ENCODE measurements at regions not wholly inside any gene's neighbourhood (a gene's known extent, or its start where the extent isn't known, plus 50 kb on each side); places are given as distances from the start of the nearest gene placed in this dataset.
A peak's percentile ranks its signal among the peaks of the same experiment; 100 is the strongest.

DNA sequence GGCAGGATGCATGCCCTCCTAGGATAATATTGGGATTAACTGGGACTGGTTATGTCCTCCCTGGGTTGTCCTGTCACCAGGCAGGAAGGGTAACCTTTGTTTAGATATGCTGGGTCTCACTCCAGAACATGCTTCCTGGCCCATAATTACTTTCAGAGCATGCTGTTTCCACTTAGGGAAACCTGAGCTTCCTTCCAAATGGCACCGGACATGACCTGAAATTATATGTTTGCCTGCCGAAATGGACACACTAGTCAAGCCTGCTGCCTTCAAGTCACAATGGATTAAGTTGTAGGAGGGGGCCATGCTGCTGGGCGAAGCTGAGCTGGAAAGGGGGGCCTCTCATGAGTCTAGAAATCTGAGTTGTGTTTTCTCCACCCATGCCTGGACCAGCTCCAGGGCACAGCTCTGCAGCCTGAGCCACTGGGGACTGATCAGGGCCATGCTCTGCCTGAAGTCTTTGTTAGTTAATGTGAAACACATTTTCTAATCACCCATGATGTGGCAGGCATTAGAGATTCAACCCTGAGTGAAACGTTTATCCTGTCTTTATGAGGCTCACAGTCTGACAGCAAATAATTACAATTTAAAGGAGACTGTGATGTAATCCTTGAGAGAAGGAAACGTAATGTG, 273.3 kb downstream of the TNS1 start:
- DNase-seq = no peak
- TF ChIP-seq, protein P1, sequence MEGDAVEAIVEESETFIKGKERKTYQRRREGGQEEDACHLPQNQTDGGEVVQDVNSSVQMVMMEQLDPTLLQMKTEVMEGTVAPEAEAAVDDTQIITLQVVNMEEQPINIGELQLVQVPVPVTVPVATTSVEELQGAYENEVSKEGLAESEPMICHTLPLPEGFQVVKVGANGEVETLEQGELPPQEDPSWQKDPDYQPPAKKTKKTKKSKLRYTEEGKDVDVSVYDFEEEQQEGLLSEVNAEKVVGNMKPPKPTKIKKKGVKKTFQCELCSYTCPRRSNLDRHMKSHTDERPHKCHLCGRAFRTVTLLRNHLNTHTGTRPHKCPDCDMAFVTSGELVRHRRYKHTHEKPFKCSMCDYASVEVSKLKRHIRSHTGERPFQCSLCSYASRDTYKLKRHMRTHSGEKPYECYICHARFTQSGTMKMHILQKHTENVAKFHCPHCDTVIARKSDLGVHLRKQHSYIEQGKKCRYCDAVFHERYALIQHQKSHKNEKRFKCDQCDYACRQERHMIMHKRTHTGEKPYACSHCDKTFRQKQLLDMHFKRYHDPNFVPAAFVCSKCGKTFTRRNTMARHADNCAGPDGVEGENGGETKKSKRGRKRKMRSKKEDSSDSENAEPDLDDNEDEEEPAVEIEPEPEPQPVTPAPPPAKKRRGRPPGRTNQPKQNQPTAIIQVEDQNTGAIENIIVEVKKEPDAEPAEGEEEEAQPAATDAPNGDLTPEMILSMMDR (IDR thresholded peaks at IDR 0.05; ENCODE audit: low read depth, low read length, missing control alignments) = no peak
- Histone ChIP-seq H3K27ac (no peak overlapping the region), H3K4me3 (ENCODE audit: low read depth, low read length) (no peak overlapping the region), H3K27me3 (replicated peaks) (no peaks in the 10 kb centered on the region), H3K36me3 (replicated peaks) (no peaks in the 10 kb centered on the region)
- in situ Hi-C loops (cut with HindIII; ENCODE audit: low pct_ligation_motif_present, low sequenced_read_pairs) = no loop called here

DNA sequence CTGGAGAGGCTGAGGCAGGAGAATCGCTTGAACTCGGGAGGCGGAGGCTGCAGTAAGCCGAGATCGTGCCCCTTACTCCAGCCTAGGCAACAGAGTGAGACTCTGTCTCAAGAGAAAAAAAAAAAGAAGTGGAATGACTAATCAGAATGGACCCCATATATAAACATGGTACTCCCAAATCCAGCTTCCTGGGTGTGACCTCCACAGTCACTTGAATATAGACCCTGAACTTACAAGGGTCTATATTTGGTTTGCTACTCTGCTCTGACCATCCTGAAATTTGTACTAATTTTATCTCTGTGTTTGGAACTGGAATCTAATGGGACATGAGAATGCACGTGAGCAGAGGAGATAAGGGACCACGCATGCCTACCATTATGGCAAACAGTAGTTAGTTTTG, 275.0 kb downstream of the TNS1 start:
- no peak overlapping the region for H3K4me3 ChIP-seq (ENCODE audit: low read depth, low read length)
- in situ Hi-C loops (cut with HindIII; ENCODE audit: low pct_ligation_motif_present, low sequenced_read_pairs) = no loop called here
- no peak for DNase-seq
- H3K27me3 ChIP-seq (replicated peaks) = no peaks in the 10 kb centered on the region
- H3K36me3 ChIP-seq (replicated peaks) = no peaks in the 10 kb centered on the region
- TF ChIP-seq, protein P1 (IDR thresholded peaks at IDR 0.05; ENCODE audit: low read depth, low read length, missing control alignments) = no peak
- no peak overlapping the region for H3K27ac ChIP-seq

DNA sequence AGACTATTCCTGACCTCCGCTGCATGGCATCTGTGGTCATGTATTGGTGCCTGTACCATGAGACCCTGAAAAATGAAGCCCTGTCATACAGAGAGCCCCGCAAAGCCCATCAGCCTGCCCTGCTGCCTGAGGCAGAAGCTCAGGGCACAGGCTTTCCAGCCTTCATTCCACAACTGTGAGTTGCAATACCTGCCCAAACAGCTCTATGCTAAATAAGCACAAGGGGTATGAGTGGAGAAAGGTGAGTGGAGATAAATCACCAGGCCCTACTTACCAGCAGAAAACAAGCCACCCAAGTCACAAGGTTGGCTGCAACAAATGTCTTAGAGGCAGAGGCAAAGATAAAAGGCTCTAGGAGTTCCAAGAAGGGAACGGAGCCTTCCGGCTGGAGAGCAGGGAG, 277.4 kb downstream of the TNS1 start:
- in situ Hi-C loops (cut with HindIII; ENCODE audit: low pct_ligation_motif_present, low sequenced_read_pairs) = no loop called here
- Histone ChIP-seq H3K36me3 (replicated peaks) (no peaks in the 10 kb centered on the region), H3K4me3 (ENCODE audit: low read depth, low read length) (no peak overlapping the region), H3K27ac (no peak overlapping the region), H3K27me3 (replicated peaks) (no peaks in the 10 kb centered on the region)
- no peak for DNase-seq
- TF ChIP-seq, protein P1 (IDR thresholded peaks at IDR 0.05; ENCODE audit: low read depth, low read length, missing control alignments) = no peak

DNA sequence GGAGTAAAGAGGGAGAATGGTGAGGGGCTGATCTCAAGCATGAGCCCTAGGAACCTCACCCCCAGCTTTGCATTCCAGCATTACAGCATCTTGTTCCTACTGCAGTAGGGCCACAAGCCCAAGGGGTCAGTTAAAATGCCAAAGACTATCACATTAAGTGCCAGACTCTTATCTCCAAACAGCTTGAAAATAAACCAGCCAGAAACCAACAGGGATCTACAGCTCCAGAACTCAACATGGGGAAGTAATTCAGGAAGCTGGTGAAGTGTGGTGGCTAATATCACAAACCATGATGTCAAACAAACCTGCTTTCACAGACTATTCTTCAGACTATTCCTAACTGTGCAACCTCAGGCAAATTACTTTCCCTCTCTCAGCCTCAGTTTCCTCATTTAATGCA, 278.3 kb downstream of the TNS1 start:
- in situ Hi-C loops (cut with HindIII; ENCODE audit: low pct_ligation_motif_present, low sequenced_read_pairs) = no loop called here
- TF ChIP-seq, protein P1 (IDR thresholded peaks at IDR 0.05; ENCODE audit: low read depth, low read length, missing control alignments) = no peak

DNA sequence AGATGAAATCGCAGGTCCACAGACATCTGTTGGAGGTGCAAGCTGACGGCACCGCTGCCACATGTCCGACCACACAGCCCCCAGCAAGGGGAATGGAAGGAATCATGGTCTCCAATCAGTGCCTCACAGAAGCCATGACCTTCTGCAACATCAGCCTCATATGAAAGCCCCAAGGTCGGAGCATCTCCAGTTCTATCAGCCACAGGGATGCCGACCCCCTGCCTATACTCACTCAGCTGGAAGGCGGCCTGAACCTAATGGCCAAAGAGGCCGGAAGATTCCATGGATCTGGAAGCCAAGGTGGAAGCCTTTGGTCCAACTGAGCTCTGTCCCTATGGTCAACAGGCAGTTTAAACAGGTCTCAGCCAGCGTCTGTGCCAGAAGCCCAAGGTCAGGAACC, 278.8 kb downstream of the TNS1 start:
- TF ChIP-seq, protein P1 (IDR thresholded peaks at IDR 0.05; ENCODE audit: low read depth, low read length, missing control alignments) = no peak
- in situ Hi-C loops (cut with HindIII; ENCODE audit: low pct_ligation_motif_present, low sequenced_read_pairs) = no loop called here
- Histone ChIP-seq H3K4me3 (ENCODE audit: low read depth, low read length) (no peak overlapping the region), H3K36me3 (replicated peaks) (no peaks in the 10 kb centered on the region), H3K27me3 (replicated peaks) (no peaks in the 10 kb centered on the region), H3K27ac (no peak overlapping the region)
- DNase-seq = no peak

More for the DNA sequence above, 278.3 kb downstream of the TNS1 start:
- Histone ChIP-seq H3K27ac (no peak overlapping the region), H3K27me3 (replicated peaks) (no peaks in the 10 kb centered on the region), H3K4me3 (ENCODE audit: low read depth, low read length) (no peak overlapping the region), H3K36me3 (replicated peaks) (no peaks in the 10 kb centered on the region)
- no peak for DNase-seq

DNA sequence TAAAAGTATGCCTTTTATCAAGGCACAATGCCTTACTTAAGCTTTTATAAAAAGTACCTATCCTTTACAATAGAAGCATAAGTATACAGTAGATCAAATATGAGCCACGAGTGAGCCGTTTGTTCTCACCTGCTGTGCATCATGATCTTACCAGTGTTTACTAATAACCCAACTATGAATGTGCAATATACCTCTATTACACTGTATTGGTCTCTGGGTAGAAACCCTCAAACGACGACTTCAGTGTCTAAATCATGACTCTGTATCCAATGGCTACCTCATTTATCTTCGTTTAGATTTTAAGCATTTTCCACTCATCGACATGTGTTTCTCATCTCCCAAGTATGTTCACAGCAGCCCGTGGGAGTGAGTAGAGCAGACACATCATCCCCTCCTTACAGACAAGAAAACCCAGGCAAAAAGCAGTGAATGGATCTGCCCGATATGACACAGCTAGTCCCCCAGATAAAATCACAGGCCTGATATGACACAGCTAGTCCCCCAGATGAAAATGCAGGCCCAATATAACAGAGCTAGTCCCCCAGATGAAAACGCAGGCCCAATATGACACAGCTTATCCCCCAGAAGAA, 279.8 kb downstream of the TNS1 start:
- peak; percentile 54 for DNase-seq
- TF ChIP-seq, protein P1 (IDR thresholded peaks at IDR 0.05; ENCODE audit: low read depth, low read length, missing control alignments) = no peak
- in situ Hi-C loops (cut with HindIII; ENCODE audit: low pct_ligation_motif_present, low sequenced_read_pairs) = no loop called here
- no peak overlapping the region for H3K27ac ChIP-seq
- no peaks in the 10 kb centered on the region for H3K27me3 ChIP-seq (replicated peaks)
- H3K36me3 ChIP-seq (replicated peaks) = no peaks in the 10 kb centered on the region
- no peak overlapping the region for H3K4me3 ChIP-seq (ENCODE audit: low read depth, low read length)

Data from brain microvascular endothelial cell (primary cell).